B cell (primary cell): ENCODE measurements at regions not wholly inside any gene's neighbourhood (a gene's known extent, or its start where the extent isn't known, plus 50 kb on each side); places are given as distances from the start of the nearest gene placed in this dataset.

Experiments
- ATAC-seq: fragments of 200-7000 bp; cut with Tn5 transposase; one replicate; pipeline ENCODE4 v1.10.0; 2021; ENCODE audit warnings: low read depth, mild to moderate bottlenecking, moderate number of reproducible peaks, moderate library complexity
- CTCF ChIA-PET: fragments of 350-600 bp; sonication (Branson Sonifier 250); formaldehyde crosslinking; loops from one replicate; lab custom pipeline; 2021; ENCODE audit warnings: antibody characterized with exemption, inconsistent platforms; lab: Charles Lee
- POLR2A ChIA-PET: fragments of 350-600 bp; sonication (Branson Sonifier 250); formaldehyde crosslinking; loops from one replicate; lab custom pipeline; 2021; ENCODE audit warnings: antibody characterized with exemption; lab: Charles Lee
- DNase-seq: peaks from one replicate; pipeline ENCODE4 v3.0.0; 2013
- H2AFZ ChIP-seq: 2 replicates; pipeline ENCODE4 v1.6.1; 2012; ENCODE audit warnings: mild to moderate bottlenecking, low read depth, low read length; ENCODE audit not compliant: insufficient read depth, poor library complexity, severe bottlenecking
- H3K27ac ChIP-seq, 2 donors: 1 replicate in 1 of 2; 2 replicates in 1 of 2; pipeline ENCODE4 v1.5.1; 2012 to 2013; ENCODE audit warnings: low read length in 2 of 2, mild to moderate bottlenecking in 2 of 2, moderate library complexity in 1 of 2
- H3K27me3 ChIP-seq, 4 experiments: fragments of 200-600 bp in 1 of 4; sonication (generic) in 1 of 4; replicated peaks in 1 of 4; 1 replicate in 2 of 4; 2 replicates in 2 of 4; pipeline versions ENCODE4 v1.6.1 to v1.7.0; 2013 to 2016; ENCODE audit warnings: low read length in 3 of 4, mild to moderate bottlenecking in 2 of 4, mixed read lengths in 1 of 4, moderate library complexity in 1 of 4; ENCODE audit not compliant: insufficient read depth in 4 of 4, control insufficient read depth in 3 of 4; ENCODE audit errors: control extremely low read depth in 1 of 4
- H3K36me3 ChIP-seq, 2 experiments: replicated peaks in 1 of 2; 1 replicate in 1 of 2; 2 replicates in 1 of 2; pipeline versions ENCODE4 v1.6.1 to v1.7.1; 2013; ENCODE audit warnings: low read length in 1 of 2; ENCODE audit not compliant: insufficient read depth in 2 of 2, control insufficient read depth in 1 of 2; ENCODE audit errors: control extremely low read depth in 1 of 2, extremely low read depth in 1 of 2
- H3K4me1 ChIP-seq, 2 donors: fragments of 200-600 bp in 1 of 2; sonication (generic) in 1 of 2; 1 replicate in 1 of 2; 2 replicates in 1 of 2; pipeline versions ENCODE4 v1.5.1 to v1.6.1; 2013 to 2017; ENCODE audit warnings: low read length in 2 of 2; ENCODE audit not compliant: control insufficient read depth in 2 of 2, insufficient read depth in 2 of 2
- H3K4me2 ChIP-seq: replicated peaks from 2 replicates; pipeline ENCODE3; 2012; ENCODE audit warnings: mild to moderate bottlenecking, low read depth, low read length; ENCODE audit not compliant: poor library complexity, severe bottlenecking
- H3K4me3 ChIP-seq, 5 experiments: fragments of 200-600 bp in 1 of 5; sonication (generic) in 1 of 5; 1 replicate in 3 of 5; 2 replicates in 2 of 5; pipeline versions ENCODE4 v1.5.1 to v1.7.0; 2011 to 2016; ENCODE audit warnings: low read length in 4 of 5, mild to moderate bottlenecking in 4 of 5, low read depth in 2 of 5, control low read depth in 1 of 5, moderate library complexity in 1 of 5; ENCODE audit not compliant: insufficient read depth in 1 of 5; ENCODE audit errors: control extremely low read depth in 1 of 5, extremely low read depth in 1 of 5
- H3K79me2 ChIP-seq: fragments of 200-600 bp; sonication (generic); one replicate; pipeline ENCODE4 v1.6.0; 2016; ENCODE audit warnings: low read length; ENCODE audit not compliant: control insufficient read depth, insufficient read depth
- H3K9ac ChIP-seq: fragments of 200-600 bp; sonication (generic); 2 replicates; pipeline ENCODE4 v1.6.1; 2017; ENCODE audit warnings: mild to moderate bottlenecking, low read length, moderate library complexity
- H3K9me3 ChIP-seq, 3 donors: one replicate each; pipeline versions ENCODE4 v1.6.1 to v1.7.1; 2013; ENCODE audit warnings: low read length in 2 of 3; ENCODE audit not compliant: control insufficient read depth in 2 of 3, insufficient read depth in 1 of 3; ENCODE audit errors: control extremely low read depth in 1 of 3
- H4K20me1 ChIP-seq: 2 replicates; pipeline ENCODE4 v1.6.0; 2012; ENCODE audit warnings: mild to moderate bottlenecking, low read length; ENCODE audit not compliant: insufficient read depth, control insufficient read depth, poor library complexity, severe bottlenecking
- H3K27ac Mint-ChIP-seq: one replicate; pipeline ENCODE4 v1.8.0; 2021; ENCODE audit warnings: mixed read lengths
- H3K27me3 Mint-ChIP-seq: one replicate; pipeline ENCODE4 v1.8.0; 2021; ENCODE audit warnings: mixed read lengths
- H3K4me1 Mint-ChIP-seq: one replicate; pipeline ENCODE4 v1.8.0; 2021; ENCODE audit warnings: mixed read lengths
- H3K4me3 Mint-ChIP-seq: one replicate; pipeline ENCODE4 v1.8.0; 2021; ENCODE audit warnings: mixed read lengths
- H3K9me3 Mint-ChIP-seq: one replicate; pipeline ENCODE4 v1.8.0; 2022; ENCODE audit warnings: mixed read lengths; ENCODE audit not compliant: insufficient read depth
- EZH2 ChIP-seq: IDR thresholded peaks from 2 replicates; pipeline ENCODE4 v1.6.1; 2012; ENCODE audit warnings: borderline replicate concordance, low read depth, mild to moderate bottlenecking, moderate library complexity, low read length; ENCODE audit not compliant: insufficient read depth, poor library complexity, severe bottlenecking
- WGBS: methylation state at CpG from one replicate; pipeline ENCODE4 v1.1.5; 2013; ENCODE audit warnings: missing lambda C conversion rate; ENCODE audit not compliant: insufficient coverage; 5-methylcytosine and 5-hydroxymethylcytosine counted together
- intact Hi-C: fragments of 100-400 bp; cut with micrococcal nuclease; formaldehyde crosslinking; loops from one replicate; pipeline ENCODE4 v1.10.0; 2022
- TF ChIP-seq, protein P1 (sequence below): fragments of 200-600 bp; IDR thresholded peaks from one replicate; pipeline ENCODE4 v1.8.0; 2022; ENCODE audit warnings: antibody characterized with exemption, mild to moderate bottlenecking

DNA sequence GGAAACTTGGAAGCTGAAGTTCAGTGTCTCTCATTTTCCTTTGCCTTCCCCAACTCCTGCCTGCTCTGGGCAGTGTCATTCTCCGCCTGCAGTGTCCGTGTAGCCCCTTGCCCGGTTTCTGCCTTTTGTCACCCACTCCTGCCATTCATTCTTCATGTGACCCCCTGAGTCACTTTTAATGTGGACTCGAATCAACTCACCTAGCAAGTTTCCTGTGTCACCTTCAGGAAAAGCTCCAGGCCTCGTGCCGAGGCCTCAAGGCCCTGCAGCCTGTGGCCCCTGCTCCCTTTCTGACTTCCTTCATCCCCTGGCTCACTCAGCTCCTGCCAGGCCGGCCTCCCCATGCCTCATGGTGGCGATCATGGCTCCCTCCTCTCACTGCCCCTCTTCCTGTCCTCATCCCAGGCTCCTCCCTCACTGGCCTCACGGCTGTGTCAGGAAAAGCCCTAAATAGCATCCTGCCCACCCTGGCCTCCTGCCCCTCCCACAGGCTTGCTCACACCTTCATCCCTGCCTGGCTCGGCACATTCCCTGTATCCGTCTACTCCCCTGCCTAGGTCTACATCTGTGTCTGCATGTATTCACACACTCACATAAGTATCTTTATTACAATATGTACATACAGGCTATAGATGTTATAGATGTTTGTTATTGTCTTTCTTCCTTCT lies 294.9 kb downstream of the MED10 start:
- Histone ChIP-seq H4K20me1 (no peaks in the 10 kb centered on the region), H3K27me3 (no peaks in the 10 kb centered on the region), H3K9me3 (no peaks in the 10 kb centered on the region), H3K36me3 (no peaks in the 10 kb centered on the region), H3K4me1 (no peaks in the 10 kb centered on the region), H3K27ac (no peak overlapping the region), H3K79me2 (no peaks in the 10 kb centered on the region), H3K9ac (no peak overlapping the region), H2AFZ (no peak overlapping the region), H3K4me3 (no peak overlapping the region), H3K4me2 (no peak overlapping the region)
- intact Hi-C loops, result no loop called here
- CTCF ChIA-PET, result no interaction called here
- POLR2A ChIA-PET, result no interaction called here
- Mint-ChIP-seq H3K9me3 (peaks cover 2% of the 10 kb centered on the region), H3K27ac (no peak overlapping the region), H3K4me1 (no peaks in the 10 kb centered on the region), H3K27me3 (no peaks in the 10 kb centered on the region), H3K4me3 (no peak overlapping the region)
- 72% methylated on average over 10 of the region's 11 CpGs for WGBS
- no peak for ATAC-seq
- DNase-seq, result no peak
- TF ChIP-seq, protein P1, sequence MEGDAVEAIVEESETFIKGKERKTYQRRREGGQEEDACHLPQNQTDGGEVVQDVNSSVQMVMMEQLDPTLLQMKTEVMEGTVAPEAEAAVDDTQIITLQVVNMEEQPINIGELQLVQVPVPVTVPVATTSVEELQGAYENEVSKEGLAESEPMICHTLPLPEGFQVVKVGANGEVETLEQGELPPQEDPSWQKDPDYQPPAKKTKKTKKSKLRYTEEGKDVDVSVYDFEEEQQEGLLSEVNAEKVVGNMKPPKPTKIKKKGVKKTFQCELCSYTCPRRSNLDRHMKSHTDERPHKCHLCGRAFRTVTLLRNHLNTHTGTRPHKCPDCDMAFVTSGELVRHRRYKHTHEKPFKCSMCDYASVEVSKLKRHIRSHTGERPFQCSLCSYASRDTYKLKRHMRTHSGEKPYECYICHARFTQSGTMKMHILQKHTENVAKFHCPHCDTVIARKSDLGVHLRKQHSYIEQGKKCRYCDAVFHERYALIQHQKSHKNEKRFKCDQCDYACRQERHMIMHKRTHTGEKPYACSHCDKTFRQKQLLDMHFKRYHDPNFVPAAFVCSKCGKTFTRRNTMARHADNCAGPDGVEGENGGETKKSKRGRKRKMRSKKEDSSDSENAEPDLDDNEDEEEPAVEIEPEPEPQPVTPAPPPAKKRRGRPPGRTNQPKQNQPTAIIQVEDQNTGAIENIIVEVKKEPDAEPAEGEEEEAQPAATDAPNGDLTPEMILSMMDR, result no peak
- no peak for TF ChIP-seq EZH2

DNA sequence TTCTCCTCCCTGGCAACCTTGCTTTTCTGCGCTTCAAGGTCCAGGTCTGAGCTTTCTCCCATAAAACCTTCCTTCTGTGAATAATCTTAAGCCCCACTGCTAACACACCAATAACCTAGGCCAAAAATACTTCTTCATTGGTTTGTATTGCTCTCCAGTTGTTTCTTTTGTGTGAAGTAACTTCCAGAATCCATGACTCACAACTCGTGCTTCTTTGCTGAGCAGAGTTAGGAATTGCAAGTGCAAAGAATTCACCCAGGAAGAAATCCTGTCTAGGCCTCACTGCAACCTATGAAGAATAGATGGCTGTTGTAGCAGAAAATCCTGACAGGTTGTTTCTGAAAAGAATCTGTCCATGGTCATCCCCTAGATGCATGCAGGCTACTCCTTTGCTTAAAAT lies 295.7 kb downstream of the MED10 start:
- Histone ChIP-seq H3K27ac (no peak overlapping the region), H2AFZ (no peak overlapping the region), H3K4me2 (no peak overlapping the region), H3K9me3 (no peaks in the 10 kb centered on the region), H3K4me1 (no peaks in the 10 kb centered on the region), H4K20me1 (no peaks in the 10 kb centered on the region), H3K27me3 (no peaks in the 10 kb centered on the region), H3K36me3 (no peaks in the 10 kb centered on the region), H3K79me2 (no peaks in the 10 kb centered on the region), H3K4me3 (no peak overlapping the region), H3K9ac (no peak overlapping the region)
- 100% methylated on average over 1 of the region's 2 CpGs for WGBS
- no peak for ATAC-seq
- POLR2A ChIA-PET, result no interaction called here
- no peaks in the 10 kb centered on the region for H3K4me1 Mint-ChIP-seq
- CTCF ChIA-PET, result no interaction called here
- peaks cover 2% of the 10 kb centered on the region for H3K9me3 Mint-ChIP-seq
- no peak overlapping the region for H3K27ac Mint-ChIP-seq
- no peak for DNase-seq
- TF ChIP-seq, protein P1, result no peak
- no peak for TF ChIP-seq EZH2
- H3K27me3 Mint-ChIP-seq, result no peaks in the 10 kb centered on the region
- H3K4me3 Mint-ChIP-seq, result no peak overlapping the region
- intact Hi-C loops, result no loop called here
